ENCODE measurements at regions not wholly inside any gene's neighbourhood (a gene's known extent, or its start where the extent isn't known, plus 50 kb on each side); places are given as distances from the start of the nearest gene placed in this dataset.

DNA sequence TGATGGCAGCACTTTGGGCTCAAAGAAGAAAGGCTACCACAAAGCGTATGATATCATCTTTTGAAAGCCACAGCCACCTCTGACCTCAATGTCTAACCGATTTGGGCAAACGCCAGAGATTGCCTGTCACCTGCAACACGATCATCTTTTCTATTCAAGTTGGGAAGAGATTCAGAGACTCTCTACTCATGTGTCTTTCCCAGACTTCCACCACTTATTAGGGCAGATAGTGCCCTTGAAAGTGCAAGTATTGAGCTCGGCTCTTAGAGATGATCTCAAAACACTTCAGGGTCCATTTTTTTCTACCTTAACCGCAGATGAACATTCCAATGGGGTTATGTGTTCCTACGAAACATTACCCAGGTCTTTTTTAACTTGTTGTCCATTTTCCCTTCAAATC, 213.7 kb downstream of the DRD1 start:
- TF ChIP-seq POLR2AphosphoS5 (IDR thresholded peaks at IDR 0.05; ENCODE audit: low read depth, low read length) (no peak), TAF1 (IDR thresholded peaks at IDR 0.05; ENCODE audit: borderline replicate concordance, low read depth, low read length) (no peak), POLR2A (IDR thresholded peaks at IDR 0.05; ENCODE audit: low read depth, low read length) (no peak)
